Epithelial cell of proximal tubule (primary cell): ENCODE measurements at regions not wholly inside any gene's neighbourhood (a gene's known extent, or its start where the extent isn't known, plus 50 kb on each side); places are given as distances from the start of the nearest gene placed in this dataset.

ENCODE experiments used
- DNase-seq: peaks from one replicate; pipeline ENCODE4 v3.0.0-alpha.2; 2011; ENCODE audit warnings: low read depth
- H3K4me3 ChIP-seq: 2 replicates; pipeline ENCODE4 v1.5.1; 2011; ENCODE audit warnings: low read depth, mild to moderate bottlenecking, low read length
- TF ChIP-seq, protein P1 (sequence below): conservative IDR thresholded peaks from 2 replicates; pipeline ENCODE4 v1.5.1; 2012; ENCODE audit warnings: low read depth, mild to moderate bottlenecking, low read length

- H3K4me3 ChIP-seq, result no peak overlapping the region
- no peak for DNase-seq
- TF ChIP-seq, protein P1, sequence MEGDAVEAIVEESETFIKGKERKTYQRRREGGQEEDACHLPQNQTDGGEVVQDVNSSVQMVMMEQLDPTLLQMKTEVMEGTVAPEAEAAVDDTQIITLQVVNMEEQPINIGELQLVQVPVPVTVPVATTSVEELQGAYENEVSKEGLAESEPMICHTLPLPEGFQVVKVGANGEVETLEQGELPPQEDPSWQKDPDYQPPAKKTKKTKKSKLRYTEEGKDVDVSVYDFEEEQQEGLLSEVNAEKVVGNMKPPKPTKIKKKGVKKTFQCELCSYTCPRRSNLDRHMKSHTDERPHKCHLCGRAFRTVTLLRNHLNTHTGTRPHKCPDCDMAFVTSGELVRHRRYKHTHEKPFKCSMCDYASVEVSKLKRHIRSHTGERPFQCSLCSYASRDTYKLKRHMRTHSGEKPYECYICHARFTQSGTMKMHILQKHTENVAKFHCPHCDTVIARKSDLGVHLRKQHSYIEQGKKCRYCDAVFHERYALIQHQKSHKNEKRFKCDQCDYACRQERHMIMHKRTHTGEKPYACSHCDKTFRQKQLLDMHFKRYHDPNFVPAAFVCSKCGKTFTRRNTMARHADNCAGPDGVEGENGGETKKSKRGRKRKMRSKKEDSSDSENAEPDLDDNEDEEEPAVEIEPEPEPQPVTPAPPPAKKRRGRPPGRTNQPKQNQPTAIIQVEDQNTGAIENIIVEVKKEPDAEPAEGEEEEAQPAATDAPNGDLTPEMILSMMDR, result no peak
Observed at GRCh38 chrX:30951003-30951402, 61.9 kb upstream of the TAB3 start.

DNA sequence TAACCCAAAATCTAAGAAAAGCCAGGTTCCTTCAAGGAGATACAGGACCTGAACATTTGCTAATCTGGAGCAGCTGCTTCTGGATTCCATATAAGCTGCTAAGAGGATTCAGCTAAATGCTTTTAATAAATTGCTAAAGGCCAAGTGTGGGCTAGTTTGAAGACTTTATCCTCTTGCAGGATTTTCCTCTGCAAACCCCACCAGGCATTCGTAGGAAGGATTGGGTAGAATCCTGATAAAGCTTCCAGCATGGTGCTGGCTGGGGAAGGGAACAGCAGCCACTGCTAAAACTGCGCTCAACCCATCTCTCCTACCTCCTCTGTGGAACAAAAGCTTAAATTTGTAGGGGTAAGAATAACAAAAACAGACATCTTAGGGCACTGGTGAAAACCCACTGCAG lies 61.3 kb upstream of the TAB3 start:
- no peak for DNase-seq
- no peak overlapping the region for H3K4me3 ChIP-seq
- TF ChIP-seq, protein P1, result no peak

DNA sequence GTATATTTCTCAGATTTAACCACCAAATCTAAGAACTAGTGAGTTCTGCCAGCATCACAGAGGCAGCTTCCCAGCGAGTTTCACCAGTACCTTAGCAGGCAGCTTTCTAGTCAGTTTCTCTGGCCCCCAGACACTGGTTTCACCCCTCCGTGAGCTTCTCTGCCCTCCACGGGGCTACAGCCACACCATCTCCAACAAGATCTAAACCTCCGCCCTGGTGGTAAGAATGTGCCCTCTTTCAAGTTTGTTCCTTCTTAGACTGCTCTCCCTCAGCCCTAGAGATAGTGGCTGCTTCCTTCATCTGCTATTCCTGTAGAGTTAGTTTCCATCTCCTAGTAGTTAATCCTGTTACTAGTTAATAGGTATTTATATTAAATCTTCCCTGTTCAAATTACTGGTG lies 60.5 kb upstream of the TAB3 start:
- no peak overlapping the region for H3K4me3 ChIP-seq
- DNase-seq, result no peak
- TF ChIP-seq, protein P1, result peak; percentile 32

DNA sequence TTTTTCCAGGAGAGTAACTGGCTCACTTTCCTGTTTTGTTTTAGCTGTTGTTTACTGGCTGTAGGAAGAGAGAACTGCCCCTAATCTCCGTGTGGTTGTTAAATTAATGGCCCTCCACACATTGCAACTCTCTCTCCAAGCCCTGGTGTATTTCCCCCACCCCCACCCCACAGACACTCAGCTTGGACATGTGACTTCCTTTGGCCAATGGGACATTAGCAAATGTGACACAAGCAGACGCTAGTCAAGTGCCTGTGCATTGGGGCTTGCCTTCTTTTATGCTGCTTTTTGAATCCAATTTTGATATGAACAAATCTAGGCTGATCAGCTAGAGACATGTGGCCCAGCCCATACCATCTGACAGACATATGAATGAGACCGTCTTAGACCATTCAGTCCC lies 59.6 kb upstream of the TAB3 start:
- TF ChIP-seq, protein P1, result no peak
- no peak overlapping the region for H3K4me3 ChIP-seq
- DNase-seq, result no peak

GRCh38 chrX:30948051-30948450 lies 59.0 kb upstream of the TAB3 start:
- TF ChIP-seq, protein P1, result no peak
- DNase-seq, result no peak
- no peak overlapping the region for H3K4me3 ChIP-seq

GRCh38 chrX:30943984-30944383 lies 54.9 kb upstream of the TAB3 start:
- DNase-seq, result no peak
- H3K4me3 ChIP-seq, result no peak overlapping the region
- TF ChIP-seq, protein P1, result no peak

DNA sequence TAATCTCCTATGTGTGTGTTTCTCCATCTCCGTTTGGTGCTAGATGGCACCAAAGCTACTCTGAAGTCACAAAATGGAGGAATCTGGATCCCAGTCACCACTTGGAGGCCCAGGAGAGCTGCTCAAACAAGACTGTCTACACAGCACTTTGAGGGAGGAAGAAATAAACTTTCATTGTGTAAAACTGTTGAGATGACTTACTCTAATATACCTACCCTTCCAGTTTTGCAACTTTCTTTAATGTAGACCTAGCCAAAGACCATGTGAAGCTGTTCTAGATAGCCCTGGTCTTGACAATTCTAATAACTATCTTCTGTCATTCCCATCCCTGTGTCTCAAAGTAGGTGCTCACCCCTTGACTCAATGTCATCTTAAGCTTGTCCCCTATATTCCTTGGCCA lies 52.8 kb upstream of the TAB3 start:
- TF ChIP-seq, protein P1, result no peak
- no peak overlapping the region for H3K4me3 ChIP-seq
- DNase-seq, result no peak
